ENCODE measurements at regions not wholly inside any gene's neighbourhood (a gene's known extent, or its start where the extent isn't known, plus 50 kb on each side); places are given as distances from the start of the nearest gene placed in this dataset.

DNA sequence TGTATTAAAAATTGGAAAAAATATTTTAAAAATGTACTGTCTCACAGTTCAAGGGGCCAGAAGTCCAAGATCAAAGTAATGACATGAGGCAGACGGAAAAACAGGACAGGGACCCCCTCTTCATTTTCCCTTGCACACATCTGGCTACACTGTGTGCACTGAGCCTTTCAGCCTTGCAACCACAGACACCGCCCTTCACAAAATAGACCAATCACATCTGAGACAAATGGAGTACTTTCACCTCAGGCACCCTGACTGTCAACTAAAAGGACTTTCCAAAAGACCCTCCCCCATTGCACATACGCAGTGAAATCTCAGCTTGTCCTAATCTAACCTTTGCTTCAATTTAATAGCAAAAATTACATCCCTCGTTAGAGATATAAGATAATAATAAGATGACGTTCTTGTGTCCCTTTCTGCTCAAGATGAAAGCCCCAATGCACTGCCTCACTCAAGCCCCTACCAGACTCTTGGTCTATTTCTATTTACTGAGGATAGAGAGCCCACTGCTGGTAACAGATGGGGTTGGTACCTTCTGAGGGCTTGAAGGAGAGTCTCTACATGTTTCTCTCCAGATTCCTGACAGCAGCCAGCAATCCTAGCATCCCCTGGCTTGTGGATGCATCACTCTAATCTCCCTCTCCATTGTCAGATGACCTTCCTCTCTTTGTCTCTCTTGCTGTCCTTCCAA lies 514.8 kb upstream of the ADAMTS16 start:
- DNase-seq (ENCODE audit: low read depth), result no peak
- TF ChIP-seq, protein P1, sequence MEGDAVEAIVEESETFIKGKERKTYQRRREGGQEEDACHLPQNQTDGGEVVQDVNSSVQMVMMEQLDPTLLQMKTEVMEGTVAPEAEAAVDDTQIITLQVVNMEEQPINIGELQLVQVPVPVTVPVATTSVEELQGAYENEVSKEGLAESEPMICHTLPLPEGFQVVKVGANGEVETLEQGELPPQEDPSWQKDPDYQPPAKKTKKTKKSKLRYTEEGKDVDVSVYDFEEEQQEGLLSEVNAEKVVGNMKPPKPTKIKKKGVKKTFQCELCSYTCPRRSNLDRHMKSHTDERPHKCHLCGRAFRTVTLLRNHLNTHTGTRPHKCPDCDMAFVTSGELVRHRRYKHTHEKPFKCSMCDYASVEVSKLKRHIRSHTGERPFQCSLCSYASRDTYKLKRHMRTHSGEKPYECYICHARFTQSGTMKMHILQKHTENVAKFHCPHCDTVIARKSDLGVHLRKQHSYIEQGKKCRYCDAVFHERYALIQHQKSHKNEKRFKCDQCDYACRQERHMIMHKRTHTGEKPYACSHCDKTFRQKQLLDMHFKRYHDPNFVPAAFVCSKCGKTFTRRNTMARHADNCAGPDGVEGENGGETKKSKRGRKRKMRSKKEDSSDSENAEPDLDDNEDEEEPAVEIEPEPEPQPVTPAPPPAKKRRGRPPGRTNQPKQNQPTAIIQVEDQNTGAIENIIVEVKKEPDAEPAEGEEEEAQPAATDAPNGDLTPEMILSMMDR (IDR thresholded peaks at IDR 0.05; ENCODE audit: control insufficient read depth, extremely low read depth, insufficient read depth), result no peak
- no peak overlapping the region for H3K4me3 ChIP-seq (ENCODE audit: low read depth, low read length)

DNA sequence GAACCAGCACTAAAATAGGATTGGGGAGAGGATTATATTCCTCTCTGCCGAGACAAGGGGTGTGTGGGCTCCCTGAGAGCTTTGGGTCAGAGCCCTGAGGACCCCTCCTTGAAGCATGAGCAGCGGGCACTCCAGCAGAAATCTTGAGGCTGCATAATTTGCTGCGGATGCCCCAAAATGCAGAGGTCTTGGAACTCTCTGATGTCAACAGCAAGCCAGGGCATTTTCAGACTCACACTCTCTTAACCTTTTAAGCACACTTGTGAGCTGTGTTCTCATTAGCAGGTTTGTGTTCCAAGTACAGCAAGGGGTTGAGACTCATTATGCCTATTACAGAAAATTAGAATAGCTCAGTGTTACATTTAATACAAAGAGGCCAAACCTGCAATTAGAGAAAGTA lies 513.0 kb upstream of the ADAMTS16 start:
- H3K4me3 ChIP-seq (ENCODE audit: low read depth, low read length), result no peak overlapping the region
- DNase-seq (ENCODE audit: low read depth), result no peak
- TF ChIP-seq, protein P1 (IDR thresholded peaks at IDR 0.05; ENCODE audit: control insufficient read depth, extremely low read depth, insufficient read depth), result no peak

DNA sequence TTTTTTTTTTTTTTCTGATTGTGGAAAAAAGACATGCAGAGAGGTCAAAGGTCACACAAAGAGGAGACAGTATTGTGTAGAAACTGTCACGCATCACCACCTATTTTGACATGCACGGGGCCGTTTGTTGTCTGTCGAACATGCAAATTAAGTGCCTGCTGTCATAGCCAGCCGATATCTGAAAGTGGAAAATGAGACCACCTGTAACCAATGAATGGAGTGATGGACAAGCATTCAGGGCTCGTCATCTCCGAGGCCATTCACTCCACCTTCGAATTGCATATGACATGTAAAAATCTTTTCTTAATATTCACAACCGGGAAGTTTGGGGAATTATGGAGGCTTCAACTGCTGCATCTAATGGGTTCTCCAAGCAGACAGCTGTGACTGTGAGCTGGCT lies 512.2 kb upstream of the ADAMTS16 start:
- no peak for DNase-seq (ENCODE audit: low read depth)
- TF ChIP-seq, protein P1 (IDR thresholded peaks at IDR 0.05; ENCODE audit: control insufficient read depth, extremely low read depth, insufficient read depth), result no peak
- no peak overlapping the region for H3K4me3 ChIP-seq (ENCODE audit: low read depth, low read length)

DNA sequence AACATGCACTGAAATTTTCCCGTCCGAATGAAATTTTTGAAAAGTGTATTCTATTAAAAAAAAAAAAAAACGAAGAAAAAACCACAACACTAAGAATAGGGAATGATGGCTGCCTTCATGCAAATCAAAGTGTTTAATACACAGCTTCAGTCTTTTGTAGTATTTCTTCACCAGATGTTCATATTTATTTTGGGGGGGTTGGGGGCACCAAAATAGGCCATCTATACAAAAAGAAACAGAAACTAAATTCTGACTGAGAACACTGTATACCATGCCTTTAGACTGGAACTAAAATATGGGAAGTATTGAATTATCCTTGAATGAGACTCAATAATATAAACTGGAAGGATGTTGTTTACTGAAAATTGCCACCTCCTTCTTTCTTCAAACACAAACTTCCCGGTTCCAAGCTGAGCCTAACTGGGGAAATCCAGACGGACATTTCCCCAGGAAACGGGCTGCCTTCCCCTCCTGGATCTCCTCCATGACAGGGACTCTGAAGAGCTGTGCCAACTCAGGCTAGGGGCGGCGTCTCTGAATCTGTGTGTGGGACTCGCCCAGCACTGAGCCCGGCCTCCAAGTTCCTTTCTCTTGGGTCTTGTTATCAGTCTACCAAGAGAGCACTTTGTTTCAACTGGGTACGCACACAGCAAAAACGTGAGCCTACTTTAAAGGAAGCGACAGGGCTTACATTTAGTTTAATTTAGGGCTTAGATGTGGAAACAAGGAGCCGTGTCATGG lies 511.3 kb upstream of the ADAMTS16 start:
- H3K4me3 ChIP-seq (ENCODE audit: low read depth, low read length), result no peak overlapping the region
- DNase-seq (ENCODE audit: low read depth), result no peak
- TF ChIP-seq, protein P1 (IDR thresholded peaks at IDR 0.05; ENCODE audit: control insufficient read depth, extremely low read depth, insufficient read depth), result no peak

DNA sequence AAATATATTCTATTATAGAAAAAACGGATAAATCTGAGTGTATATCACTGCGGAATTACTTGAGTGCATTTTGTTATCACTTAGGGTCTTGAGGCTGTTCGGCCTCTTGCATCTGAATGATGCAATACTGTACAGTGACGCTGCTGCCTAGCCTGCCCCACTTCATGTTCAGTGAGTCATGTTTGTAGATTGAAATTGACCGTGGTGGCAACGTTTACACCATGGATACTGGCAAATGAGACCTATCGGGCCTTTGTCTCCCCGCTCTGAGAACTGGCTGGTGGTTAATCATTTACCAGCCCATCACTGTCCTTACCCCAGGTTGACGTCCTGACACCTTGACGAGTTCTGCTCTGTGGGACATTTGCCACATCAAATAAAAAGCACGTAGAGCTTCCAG lies 510.1 kb upstream of the ADAMTS16 start:
- no peak overlapping the region for H3K4me3 ChIP-seq (ENCODE audit: low read depth, low read length)
- DNase-seq (ENCODE audit: low read depth), result no peak
- TF ChIP-seq, protein P1 (IDR thresholded peaks at IDR 0.05; ENCODE audit: control insufficient read depth, extremely low read depth, insufficient read depth), result no peak

DNA sequence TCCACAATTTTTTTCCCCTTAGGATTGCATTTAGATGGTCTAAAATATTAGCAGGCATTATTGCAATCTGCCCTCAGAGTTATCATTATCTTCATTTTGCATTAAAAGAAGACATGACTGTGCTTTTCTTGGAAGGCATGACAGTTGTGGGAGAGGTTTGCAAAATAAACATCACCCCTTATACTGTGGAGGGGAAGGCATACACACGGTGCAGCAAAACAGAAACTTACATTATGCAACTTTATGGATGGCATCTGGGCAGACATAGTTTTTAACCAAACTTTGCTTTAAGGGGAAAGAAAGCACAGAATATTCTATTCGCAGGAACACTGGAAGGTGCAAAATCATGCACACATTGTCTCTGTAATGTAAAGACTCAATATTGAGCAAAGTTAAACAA lies 505.8 kb upstream of the ADAMTS16 start:
- no peak overlapping the region for H3K4me3 ChIP-seq (ENCODE audit: low read depth, low read length)
- no peak for DNase-seq (ENCODE audit: low read depth)
- TF ChIP-seq, protein P1 (IDR thresholded peaks at IDR 0.05; ENCODE audit: control insufficient read depth, extremely low read depth, insufficient read depth), result no peak

Data from LNCaP clone FGC (cell line).